NB4 (cell line): ENCODE measurements at regions not wholly inside any gene's neighbourhood (a gene's known extent, or its start where the extent isn't known, plus 50 kb on each side); places are given as distances from the start of the nearest gene placed in this dataset.

Experiments
- DNase-seq: peaks from one replicate; pipeline ENCODE4 v3.0.0; 2010; ENCODE audit warnings: low read depth
- H3K4me3 ChIP-seq: one replicate; pipeline ENCODE4 v1.5.1; 2011; ENCODE audit warnings: mild to moderate bottlenecking, low read depth, low read length, moderate library complexity
- MYC ChIP-seq: IDR thresholded peaks from 2 replicates; pipeline ENCODE4 v1.6.1; 2011; ENCODE audit warnings: low read depth, low read length
- POLR2A ChIP-seq: IDR thresholded peaks from 2 replicates; pipeline ENCODE4 v1.6.1; 2011; ENCODE audit warnings: mild to moderate bottlenecking; ENCODE audit not compliant: insufficient read length; ENCODE audit errors: extremely low read depth
- TF ChIP-seq, protein P1 (sequence below): IDR thresholded peaks from one replicate; pipeline ENCODE4 v1.5.1; 2012; ENCODE audit warnings: low read depth, low read length
- TF ChIP-seq, protein P2 (sequence below): IDR thresholded peaks from 2 replicates; pipeline ENCODE4 v1.6.1; 2011; ENCODE audit warnings: low read depth, low read length

- DNase-seq, result no peak
- TF ChIP-seq, protein P1, sequence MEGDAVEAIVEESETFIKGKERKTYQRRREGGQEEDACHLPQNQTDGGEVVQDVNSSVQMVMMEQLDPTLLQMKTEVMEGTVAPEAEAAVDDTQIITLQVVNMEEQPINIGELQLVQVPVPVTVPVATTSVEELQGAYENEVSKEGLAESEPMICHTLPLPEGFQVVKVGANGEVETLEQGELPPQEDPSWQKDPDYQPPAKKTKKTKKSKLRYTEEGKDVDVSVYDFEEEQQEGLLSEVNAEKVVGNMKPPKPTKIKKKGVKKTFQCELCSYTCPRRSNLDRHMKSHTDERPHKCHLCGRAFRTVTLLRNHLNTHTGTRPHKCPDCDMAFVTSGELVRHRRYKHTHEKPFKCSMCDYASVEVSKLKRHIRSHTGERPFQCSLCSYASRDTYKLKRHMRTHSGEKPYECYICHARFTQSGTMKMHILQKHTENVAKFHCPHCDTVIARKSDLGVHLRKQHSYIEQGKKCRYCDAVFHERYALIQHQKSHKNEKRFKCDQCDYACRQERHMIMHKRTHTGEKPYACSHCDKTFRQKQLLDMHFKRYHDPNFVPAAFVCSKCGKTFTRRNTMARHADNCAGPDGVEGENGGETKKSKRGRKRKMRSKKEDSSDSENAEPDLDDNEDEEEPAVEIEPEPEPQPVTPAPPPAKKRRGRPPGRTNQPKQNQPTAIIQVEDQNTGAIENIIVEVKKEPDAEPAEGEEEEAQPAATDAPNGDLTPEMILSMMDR, result no peak
- TF ChIP-seq, protein P2, sequence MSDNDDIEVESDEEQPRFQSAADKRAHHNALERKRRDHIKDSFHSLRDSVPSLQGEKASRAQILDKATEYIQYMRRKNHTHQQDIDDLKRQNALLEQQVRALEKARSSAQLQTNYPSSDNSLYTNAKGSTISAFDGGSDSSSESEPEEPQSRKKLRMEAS, result no peak
- TF ChIP-seq POLR2A (no peak), MYC (no peak)
- no peak overlapping the region for H3K4me3 ChIP-seq
Observed at GRCh38 chr5:67731886-67732285, 483.7 kb upstream of the PIK3R1 start.

- H3K4me3 ChIP-seq, result no peak overlapping the region
- DNase-seq, result no peak
- TF ChIP-seq POLR2A (no peak), MYC (no peak)
- TF ChIP-seq, protein P2, result no peak
- TF ChIP-seq, protein P1, result no peak
Observed at GRCh38 chr5:67730917-67731474, 484.6 kb upstream of the PIK3R1 start.

DNA sequence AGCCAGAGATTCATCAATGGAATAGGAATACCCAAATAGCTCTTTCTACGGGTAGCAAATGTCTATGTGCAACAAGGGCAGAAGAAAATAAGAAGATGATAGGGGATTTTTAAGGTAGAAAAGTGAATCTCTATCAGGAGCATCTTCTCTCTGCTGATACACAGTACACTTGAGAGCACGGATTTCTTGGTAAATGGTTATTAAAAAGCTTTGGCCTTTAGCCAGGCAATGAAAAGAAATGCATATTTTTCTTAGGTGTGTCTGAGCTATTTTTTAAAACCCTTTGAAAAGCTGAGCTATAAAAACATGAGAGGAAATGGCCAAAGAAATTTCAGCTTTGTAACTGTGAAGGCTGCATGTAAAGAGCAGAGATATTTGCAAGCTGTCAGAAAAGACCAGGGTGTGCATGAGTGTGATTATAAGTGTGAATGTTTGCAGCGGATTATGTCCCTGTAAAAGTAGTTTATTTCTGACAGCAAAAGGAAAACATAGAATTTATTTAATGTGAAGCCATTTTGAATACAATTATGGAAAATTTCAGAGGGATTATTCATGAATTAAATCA lies 487.1 kb upstream of the PIK3R1 start:
- DNase-seq, result no peak
- no peak overlapping the region for H3K4me3 ChIP-seq
- TF ChIP-seq MYC (no peak), POLR2A (no peak)
- TF ChIP-seq, protein P1, result no peak
- TF ChIP-seq, protein P2, result no peak

DNA sequence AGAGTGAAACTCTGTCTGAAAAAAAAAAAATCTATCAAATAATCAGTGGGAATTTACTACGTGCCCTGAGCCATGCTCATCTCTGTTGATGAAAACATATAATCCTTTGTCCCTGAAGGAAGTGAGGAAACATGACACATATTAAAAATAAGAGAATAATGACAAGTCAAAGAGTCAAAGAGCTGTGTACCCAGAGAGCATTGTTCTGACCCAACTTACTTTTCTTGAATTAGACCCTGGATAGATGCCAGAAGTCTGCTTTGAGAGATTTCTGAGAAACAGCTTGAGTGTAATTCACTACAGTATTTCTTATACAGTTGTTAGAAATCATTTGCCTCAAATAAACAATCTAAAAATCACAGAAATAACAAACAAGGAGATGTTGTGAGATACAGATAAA lies 490.0 kb upstream of the PIK3R1 start:
- no peak overlapping the region for H3K4me3 ChIP-seq
- TF ChIP-seq POLR2A, result no peak
- no peak for TF ChIP-seq MYC
- TF ChIP-seq, protein P2, result no peak
- TF ChIP-seq, protein P1, result no peak
- DNase-seq, result no peak

DNA sequence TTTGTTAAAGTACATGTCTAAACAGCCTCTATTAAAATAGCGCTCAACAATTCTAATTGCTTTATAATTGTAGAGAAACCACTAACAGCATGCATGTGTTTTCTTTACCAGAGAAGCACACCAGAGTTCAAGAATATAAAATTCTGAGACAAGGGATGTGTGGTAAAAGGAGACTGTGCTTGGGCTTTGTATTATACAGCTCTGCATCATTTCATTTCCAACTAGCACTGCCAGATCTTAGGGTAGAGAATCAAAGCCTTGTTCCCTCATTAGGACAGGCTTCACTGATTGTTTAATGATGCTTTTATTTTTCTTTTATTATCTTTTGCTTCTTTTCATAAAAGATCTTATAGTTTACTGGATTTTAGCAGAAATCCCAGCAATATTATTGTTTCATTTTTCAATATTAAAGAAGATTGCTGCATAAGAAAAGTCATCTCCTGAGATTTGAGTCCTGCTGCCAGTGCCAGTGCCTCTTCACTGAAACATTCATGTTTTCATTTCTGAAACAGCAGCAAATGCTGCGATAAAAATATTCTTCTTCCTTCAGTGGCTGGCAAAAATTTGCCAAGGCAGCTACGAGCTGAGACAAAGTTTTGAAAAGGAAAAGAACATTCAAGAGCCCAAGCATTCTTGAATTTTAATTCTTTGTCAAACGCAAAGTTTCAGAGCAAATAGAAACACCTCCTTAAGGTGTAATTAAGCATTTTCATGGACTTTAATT lies 491.0 kb upstream of the PIK3R1 start:
- TF ChIP-seq MYC (no peak), POLR2A (no peak)
- TF ChIP-seq, protein P2, result no peak
- TF ChIP-seq, protein P1, result no peak

More for the DNA sequence above, 491.0 kb upstream of the PIK3R1 start:
- no peak overlapping the region for H3K4me3 ChIP-seq
- no peak for DNase-seq
